ENCODE measurements at regions not wholly inside any gene's neighbourhood (a gene's known extent, or its start where the extent isn't known, plus 50 kb on each side); places are given as distances from the start of the nearest gene placed in this dataset.
"Not testable (repeated sequence)": the region's sequence is repeated elsewhere in the genome, so short reads cannot be mapped to it uniquely, and the experiment has no call there.

GRCh38 chr2:63723709-63724108, 118.0 kb upstream of the UGP2 start:
- no peaks in the 10 kb centered on the region for H3K9me3 ChIP-seq
- H3K36me3 ChIP-seq: no peaks in the 10 kb centered on the region
- no peak overlapping the region for H3K4me3 ChIP-seq
- H3K4me1 ChIP-seq: no peaks in the 10 kb centered on the region
- H3K27ac ChIP-seq: no peak overlapping the region
- DNase-seq: no peak
- TF ChIP-seq CTCF (IDR thresholded peaks at IDR 0.05) (no peak), POLR2A (IDR thresholded peaks at IDR 0.05) (no peak)
- H3K27me3 ChIP-seq: no peaks in the 10 kb centered on the region

GRCh38 chr2:63725212-63725611, 116.5 kb upstream of the UGP2 start:
- not testable (repeated sequence) for H3K36me3 ChIP-seq, H3K4me1 ChIP-seq, H3K27ac ChIP-seq, H3K9me3 ChIP-seq, DNase-seq, H3K4me3 ChIP-seq, H3K27me3 ChIP-seq

- Histone ChIP-seq H3K36me3 (no peaks in the 10 kb centered on the region), H3K27ac (no peak overlapping the region), H3K4me1 (no peaks in the 10 kb centered on the region), H3K9me3 (no peaks in the 10 kb centered on the region), H3K27me3 (no peaks in the 10 kb centered on the region), H3K4me3 (no peak overlapping the region)
- no peak for TF ChIP-seq CTCF (IDR thresholded peaks at IDR 0.05)
- TF ChIP-seq POLR2A (IDR thresholded peaks at IDR 0.05): no peak
- DNase-seq: no peak
Measured at GRCh38 chr2:63729362-63729761, 112.3 kb upstream of the UGP2 start.

GRCh38 chr2:63729831-63730230, 111.9 kb upstream of the UGP2 start:
- H3K27me3 ChIP-seq: no peaks in the 10 kb centered on the region
- no peak overlapping the region for H3K4me3 ChIP-seq
- no peaks in the 10 kb centered on the region for H3K36me3 ChIP-seq
- no peak for DNase-seq
- TF ChIP-seq CTCF (IDR thresholded peaks at IDR 0.05) (no peak), POLR2A (IDR thresholded peaks at IDR 0.05) (no peak)
- H3K9me3 ChIP-seq: no peaks in the 10 kb centered on the region
- no peak overlapping the region for H3K27ac ChIP-seq
- H3K4me1 ChIP-seq: no peaks in the 10 kb centered on the region

GRCh38 chr2:63734510-63734909, 107.2 kb upstream of the UGP2 start:
- TF ChIP-seq CTCF (IDR thresholded peaks at IDR 0.05) (no peak), POLR2A (IDR thresholded peaks at IDR 0.05) (no peak)
- Histone ChIP-seq H3K4me3 (no peak overlapping the region), H3K4me1 (no peaks in the 10 kb centered on the region), H3K27me3 (no peaks in the 10 kb centered on the region), H3K36me3 (no peaks in the 10 kb centered on the region), H3K9me3 (no peaks in the 10 kb centered on the region), H3K27ac (no peak overlapping the region)
- DNase-seq: no peak

GRCh38 chr2:63735263-63735662, 106.4 kb upstream of the UGP2 start:
- Histone ChIP-seq H3K27me3 (no peaks in the 10 kb centered on the region), H3K4me3 (no peak overlapping the region), H3K36me3 (no peaks in the 10 kb centered on the region), H3K4me1 (no peaks in the 10 kb centered on the region), H3K9me3 (no peaks in the 10 kb centered on the region), H3K27ac (no peak overlapping the region)
- TF ChIP-seq CTCF (IDR thresholded peaks at IDR 0.05): no peak
- TF ChIP-seq POLR2A (IDR thresholded peaks at IDR 0.05): no peak
- no peak for DNase-seq

Data from Peyer's patch (tissue), 4 donors.